GM21515 (cell line): ENCODE measurements at regions not wholly inside any gene's neighbourhood (a gene's known extent, or its start where the extent isn't known, plus 50 kb on each side); places are given as distances from the start of the nearest gene placed in this dataset.

Experiments used
- ATAC-seq: cut with Tn5 transposase; IDR thresholded peaks from one replicate; pipeline ENCODE4 v1.9.1; 2021; ENCODE audit not compliant: unreplicated experiment

DNA sequence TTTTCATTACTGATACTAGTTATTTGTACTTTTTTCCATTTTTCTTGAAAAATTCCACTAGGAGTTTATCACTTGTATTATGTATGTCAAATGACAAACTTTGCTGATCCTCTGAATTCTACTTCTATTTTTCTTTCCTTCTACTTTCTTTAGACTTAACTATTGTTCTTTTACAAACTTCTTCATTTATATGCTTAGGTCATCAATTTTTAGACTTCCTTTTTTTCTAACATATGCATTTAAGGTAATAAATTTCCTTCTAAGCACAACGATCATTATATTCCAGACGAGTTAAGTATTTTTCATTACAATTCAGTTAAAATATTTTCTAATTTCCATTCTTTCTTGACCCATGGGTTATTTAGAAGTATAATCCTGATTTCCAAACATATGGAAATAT lies 240.8 kb downstream of the NHLRC3 start:
- ATAC-seq, result no peak

DNA sequence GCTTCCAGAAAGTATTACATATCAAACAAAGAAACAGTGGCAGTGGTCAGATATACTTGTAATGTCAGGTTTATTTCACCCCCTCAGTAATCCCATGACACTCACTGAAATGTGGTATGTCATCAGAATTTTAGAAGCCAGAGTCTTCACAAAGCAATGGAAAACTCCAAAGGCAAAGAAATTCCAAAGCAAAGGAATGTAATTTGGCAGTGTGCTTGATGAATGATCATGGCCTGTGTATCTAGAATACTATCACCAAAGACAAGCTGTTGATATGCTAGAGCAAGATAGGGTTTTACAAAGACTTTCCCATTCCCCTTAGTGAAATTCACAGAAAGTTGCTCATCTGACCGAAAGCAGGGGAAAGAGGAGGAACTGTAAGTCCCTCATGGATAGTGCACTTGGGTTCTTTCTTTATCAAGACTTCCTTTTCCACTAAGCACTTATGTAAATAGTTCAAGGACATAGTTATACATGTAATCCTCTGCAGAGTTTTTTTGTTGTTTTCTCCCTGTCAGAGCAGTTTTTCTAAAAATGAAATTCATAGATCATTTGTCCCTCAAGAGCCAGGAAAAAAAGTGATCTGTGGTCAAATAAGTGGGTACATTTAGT lies 243.4 kb downstream of the NHLRC3 start:
- ATAC-seq, result no peak

DNA sequence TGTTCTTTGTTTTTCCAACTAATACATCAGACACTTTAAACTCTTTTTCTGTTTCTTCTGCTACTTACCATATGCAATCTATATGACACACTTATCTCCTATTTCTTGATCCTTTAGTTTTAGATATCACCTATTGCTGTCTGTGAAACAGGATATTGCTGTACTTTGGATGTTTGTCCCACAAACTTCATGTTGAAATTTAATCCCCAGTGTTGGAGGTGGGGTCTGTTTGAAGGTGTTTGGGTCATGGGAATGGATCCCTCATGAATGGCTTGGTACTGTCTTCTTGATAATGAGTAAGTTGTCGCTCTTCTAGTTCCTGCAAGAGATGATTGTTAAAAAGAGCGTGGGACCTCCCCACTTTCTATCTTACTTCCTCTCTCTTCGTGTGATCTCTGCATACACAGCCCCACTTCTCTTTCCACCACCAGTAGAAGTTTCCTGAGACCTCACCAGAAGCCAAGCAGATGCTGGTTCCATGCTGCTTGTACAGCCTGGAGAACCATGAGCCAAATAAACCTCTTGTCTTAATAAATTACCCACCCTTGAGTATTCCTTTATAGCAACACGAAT lies 244.2 kb downstream of the NHLRC3 start:
- peak; percentile 92 for ATAC-seq

DNA sequence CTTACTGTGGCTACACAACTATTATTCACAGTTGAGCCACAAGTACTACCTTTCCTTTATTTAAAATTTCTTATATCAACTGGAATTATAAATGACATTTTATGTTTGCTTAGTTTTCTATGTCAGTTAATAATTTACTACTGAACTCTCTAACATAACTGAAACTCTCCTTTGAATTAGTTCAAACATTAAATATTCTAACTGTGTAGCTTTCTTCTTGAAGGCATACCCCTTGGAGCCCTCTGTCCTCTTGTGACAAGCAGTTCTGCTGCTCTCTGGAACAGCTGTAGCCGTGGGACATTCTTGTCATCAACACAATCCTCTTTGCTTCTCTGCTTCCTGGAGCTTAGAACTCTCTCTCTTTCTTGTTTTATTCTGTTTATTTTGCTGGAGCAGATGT lies 244.8 kb downstream of the NHLRC3 start:
- ATAC-seq, result no peak

DNA sequence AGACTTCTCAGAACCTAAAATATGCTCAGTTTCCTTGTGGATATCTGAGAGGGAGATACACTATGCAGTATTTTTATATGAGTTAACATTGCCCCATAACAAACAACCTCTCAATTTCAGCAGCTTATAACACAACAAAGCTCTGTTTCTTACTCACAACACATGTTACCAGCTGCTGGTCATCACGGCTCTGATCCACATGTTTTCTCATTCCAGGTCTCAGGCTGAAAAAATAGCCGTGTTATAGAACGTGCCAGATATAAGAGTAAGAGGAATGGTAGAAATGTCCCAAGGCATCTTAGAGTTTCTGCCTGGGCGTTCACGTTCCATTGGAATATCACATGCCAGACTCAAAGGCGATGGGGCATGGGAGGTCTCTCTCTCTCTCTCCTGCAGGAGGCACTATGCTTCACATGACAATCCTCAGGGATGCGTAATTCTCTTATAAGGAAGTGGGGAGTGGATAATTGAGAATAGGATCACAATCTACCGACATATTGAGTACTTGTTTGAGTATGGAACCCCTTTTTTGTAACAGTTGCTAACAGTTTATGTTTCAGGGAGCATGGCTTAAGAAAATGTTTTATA lies 246.6 kb downstream of the NHLRC3 start:
- no peak for ATAC-seq
